ENCODE measurements at regions not wholly inside any gene's neighbourhood (a gene's known extent, or its start where the extent isn't known, plus 50 kb on each side); places are given as distances from the start of the nearest gene placed in this dataset.

DNA sequence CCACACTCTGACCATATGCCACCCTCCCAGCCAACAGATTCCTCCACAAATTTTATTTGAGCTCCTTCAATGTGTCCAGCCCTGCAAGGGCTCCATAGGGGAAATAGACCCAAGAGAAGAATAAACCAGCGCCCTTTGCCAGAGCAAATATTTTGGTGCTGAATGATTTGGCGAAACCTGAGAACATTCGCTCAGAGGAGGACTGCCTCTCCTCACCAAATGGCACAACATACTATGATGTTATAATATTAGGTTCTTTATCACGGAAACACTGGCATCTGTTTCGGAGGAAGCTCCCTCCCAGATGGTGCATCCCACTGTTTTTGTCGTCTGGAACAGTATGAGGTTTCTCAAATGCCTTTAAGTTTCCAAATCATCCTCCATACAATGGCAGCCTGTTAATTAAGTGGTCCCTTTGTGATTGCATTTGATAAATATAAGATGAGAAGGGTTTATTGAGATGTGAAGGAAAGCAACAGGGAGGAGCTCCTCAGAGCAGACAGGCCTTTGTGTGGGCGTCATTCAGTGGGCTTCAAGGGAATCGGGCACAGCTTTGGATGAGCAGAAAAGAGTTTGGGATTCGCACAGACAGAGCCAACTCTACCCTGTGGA is 139.1 kb upstream of the ADRA1B start:
- TF ChIP-seq POLR2AphosphoS5 (IDR thresholded peaks at IDR 0.05) = no peak
- TF ChIP-seq, protein P1, sequence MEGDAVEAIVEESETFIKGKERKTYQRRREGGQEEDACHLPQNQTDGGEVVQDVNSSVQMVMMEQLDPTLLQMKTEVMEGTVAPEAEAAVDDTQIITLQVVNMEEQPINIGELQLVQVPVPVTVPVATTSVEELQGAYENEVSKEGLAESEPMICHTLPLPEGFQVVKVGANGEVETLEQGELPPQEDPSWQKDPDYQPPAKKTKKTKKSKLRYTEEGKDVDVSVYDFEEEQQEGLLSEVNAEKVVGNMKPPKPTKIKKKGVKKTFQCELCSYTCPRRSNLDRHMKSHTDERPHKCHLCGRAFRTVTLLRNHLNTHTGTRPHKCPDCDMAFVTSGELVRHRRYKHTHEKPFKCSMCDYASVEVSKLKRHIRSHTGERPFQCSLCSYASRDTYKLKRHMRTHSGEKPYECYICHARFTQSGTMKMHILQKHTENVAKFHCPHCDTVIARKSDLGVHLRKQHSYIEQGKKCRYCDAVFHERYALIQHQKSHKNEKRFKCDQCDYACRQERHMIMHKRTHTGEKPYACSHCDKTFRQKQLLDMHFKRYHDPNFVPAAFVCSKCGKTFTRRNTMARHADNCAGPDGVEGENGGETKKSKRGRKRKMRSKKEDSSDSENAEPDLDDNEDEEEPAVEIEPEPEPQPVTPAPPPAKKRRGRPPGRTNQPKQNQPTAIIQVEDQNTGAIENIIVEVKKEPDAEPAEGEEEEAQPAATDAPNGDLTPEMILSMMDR (IDR thresholded peaks at IDR 0.05) = no peak

Data from breast epithelium (tissue), 3 donors.